Fibroblast of mammary gland (primary cell): ENCODE measurements at regions not wholly inside any gene's neighbourhood (a gene's known extent, or its start where the extent isn't known, plus 50 kb on each side); places are given as distances from the start of the nearest gene placed in this dataset.

Experiments
- DNase-seq: peaks from one replicate; pipeline ENCODE4 v3.0.0-alpha.2; 2010; ENCODE audit warnings: low read depth
- H3K4me3 ChIP-seq: 2 replicates; pipeline ENCODE4 v1.5.1; 2011; ENCODE audit warnings: low read depth, mild to moderate bottlenecking, low read length, moderate library complexity; ENCODE audit not compliant: control insufficient read depth
- CTCF ChIP-seq: conservative IDR thresholded peaks from 2 replicates; pipeline ENCODE4 v1.5.1; 2011; ENCODE audit warnings: low read depth, low read length, inconsistent platforms; ENCODE audit not compliant: control insufficient read depth, insufficient read depth

- H3K4me3 ChIP-seq = no peak overlapping the region
- no peak for TF ChIP-seq CTCF
- no peak for DNase-seq
Measured at GRCh38 chr1:5740865-5741860, 251.1 kb downstream of the NPHP4 start.

- TF ChIP-seq CTCF = no peak
Measured at GRCh38 chr1:5740450-5740849, 251.8 kb downstream of the NPHP4 start.

DNA sequence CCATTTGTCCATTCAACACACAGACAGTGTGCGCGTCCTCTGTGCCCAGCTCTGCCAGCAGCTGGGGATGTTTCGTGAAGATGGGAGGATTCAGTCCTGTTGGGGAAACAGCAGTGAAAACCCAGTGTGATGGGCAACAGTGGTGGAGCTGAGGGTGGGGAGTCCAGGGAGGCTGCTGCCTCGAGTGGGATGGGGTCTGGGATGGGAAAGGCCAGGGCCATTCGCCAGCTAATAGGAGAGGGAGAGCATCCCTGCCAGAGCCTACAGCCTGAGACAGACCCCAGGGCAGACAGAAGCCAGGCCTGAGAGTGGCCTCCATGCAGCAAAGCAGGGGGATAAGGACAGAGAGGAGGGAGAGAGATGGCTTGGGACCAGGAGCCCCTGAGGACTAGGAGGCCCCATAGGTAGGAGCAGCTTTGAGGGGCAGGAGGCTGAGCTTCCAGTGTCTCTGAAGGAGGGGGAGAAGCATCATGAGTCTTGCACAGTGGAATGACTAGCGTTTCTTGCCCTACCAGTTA lies 252.6 kb downstream of the NPHP4 start:
- no peak for TF ChIP-seq CTCF
- no peak for DNase-seq
- H3K4me3 ChIP-seq = no peak overlapping the region

More at GRCh38 chr1:5740450-5740849, 251.8 kb downstream of the NPHP4 start:
- DNase-seq = no peak
- H3K4me3 ChIP-seq = no peak overlapping the region

DNA sequence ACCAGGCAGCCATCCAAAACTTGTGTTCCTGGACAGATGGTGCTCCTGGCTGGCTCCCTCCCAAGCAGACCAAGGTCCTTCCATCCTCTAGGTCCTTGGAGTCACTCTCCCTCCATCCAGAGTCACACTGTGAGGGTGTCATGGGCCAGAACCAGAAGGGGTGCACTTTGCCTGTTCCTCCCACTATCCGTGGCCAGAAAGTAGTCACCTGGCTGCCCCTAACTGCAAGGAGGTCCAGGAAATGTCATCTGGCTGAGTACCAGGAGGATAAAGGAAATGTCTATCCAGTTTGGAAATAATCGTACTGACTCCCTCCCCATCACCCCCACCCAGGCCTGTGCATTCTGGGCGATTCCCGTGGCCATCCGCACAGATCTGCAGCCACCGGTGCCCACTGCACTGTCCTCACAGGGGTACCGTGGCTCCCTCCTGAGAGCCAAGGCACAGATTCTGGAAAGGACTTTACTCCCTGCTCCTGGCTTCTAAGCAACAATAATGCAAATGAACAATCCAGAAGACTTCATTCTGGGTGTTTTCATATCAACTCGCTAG lies 253.2 kb downstream of the NPHP4 start:
- DNase-seq = no peak
- TF ChIP-seq CTCF = no peak
- no peak overlapping the region for H3K4me3 ChIP-seq

GRCh38 chr1:5737081-5737480 lies 255.1 kb downstream of the NPHP4 start:
- TF ChIP-seq CTCF = no peak
- H3K4me3 ChIP-seq = no peak overlapping the region
- DNase-seq = no peak

DNA sequence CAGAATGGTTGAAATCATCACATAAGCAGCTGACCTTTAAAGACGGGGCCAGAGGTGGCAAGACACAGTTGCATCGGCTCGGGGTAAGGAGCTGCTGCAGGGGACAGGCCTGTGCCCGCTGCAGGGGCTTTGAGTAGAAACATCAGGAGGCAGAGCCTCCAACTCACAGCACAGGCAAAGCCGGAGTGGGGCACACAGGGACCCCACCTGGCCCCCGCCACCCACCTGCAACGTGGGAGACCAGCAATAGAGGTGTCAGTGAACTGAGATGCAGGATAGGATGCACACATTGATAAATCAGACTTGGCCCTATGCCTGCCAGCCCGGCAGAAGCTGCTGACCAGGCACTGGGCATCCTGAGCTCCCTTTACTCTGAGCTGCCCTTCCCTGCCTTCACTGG lies 257.2 kb downstream of the NPHP4 start:
- no peak for TF ChIP-seq CTCF
- no peak for DNase-seq
- no peak overlapping the region for H3K4me3 ChIP-seq
